Keratinocyte (primary cell): ENCODE measurements at regions not wholly inside any gene's neighbourhood (a gene's known extent, or its start where the extent isn't known, plus 50 kb on each side); places are given as distances from the start of the nearest gene placed in this dataset.

Experiments used
- DNase-seq: peaks from one replicate; pipeline ENCODE4 v3.0.0-alpha.2; 2011; ENCODE audit warnings: low read depth, missing footprints, low spot score
- FAIRE-seq: peaks from 2 replicates; lab custom pipeline; 2011; peaks lifted over from hg19 to GRCh38; lab: Jason Lieb, UNC
- H2AFZ ChIP-seq: 2 replicates; pipeline ENCODE4 v1.6.0; 2012; ENCODE audit warnings: low read length, control low read depth, inconsistent platforms; ENCODE audit not compliant: control insufficient read depth
- H3K27ac ChIP-seq: 2 replicates; pipeline ENCODE4 v1.5.1; 2011; ENCODE audit warnings: low read length; ENCODE audit not compliant: control insufficient read depth, insufficient read depth
- H3K27me3 ChIP-seq: 3 replicates; pipeline ENCODE4 v1.6.0; 2011; ENCODE audit warnings: low read length; ENCODE audit not compliant: control insufficient read depth, insufficient read depth; ENCODE audit errors: extremely low read depth
- H3K36me3 ChIP-seq, 2 experiments: 2 replicates in 1 of 2; 3 replicates in 1 of 2; pipeline ENCODE4 v1.5.1; 2011; ENCODE audit warnings: low read length in 2 of 2, mild to moderate bottlenecking in 1 of 2; ENCODE audit not compliant: control insufficient read depth in 2 of 2, insufficient read depth in 2 of 2; ENCODE audit errors: extremely low read depth in 1 of 2
- H3K4me1 ChIP-seq: 3 replicates; pipeline ENCODE4 v1.5.1; 2011; ENCODE audit warnings: low read length; ENCODE audit not compliant: control insufficient read depth, insufficient read depth; ENCODE audit errors: extremely low read depth
- H3K4me2 ChIP-seq: 3 replicates; pipeline ENCODE4 v1.6.0; 2011; ENCODE audit warnings: low read depth, low read length; ENCODE audit not compliant: control insufficient read depth, insufficient read depth; ENCODE audit errors: extremely low read depth
- H3K4me3 ChIP-seq, 3 experiments: fragments of 200-600 bp in 1 of 3; sonication (generic) in 1 of 3; 2 replicates in 2 of 3; 3 replicates in 1 of 3; pipeline ENCODE4 v1.5.1; 2011 to 2016; ENCODE audit warnings: low read length in 3 of 3, mild to moderate bottlenecking in 3 of 3, control low read depth in 2 of 3, inconsistent platforms in 1 of 3, low read depth in 1 of 3, mixed read lengths in 1 of 3, mixed run types in 1 of 3, moderate library complexity in 1 of 3; ENCODE audit not compliant: control insufficient read depth in 2 of 3, insufficient read depth in 2 of 3; ENCODE audit errors: extremely low read depth in 1 of 3
- H3K79me2 ChIP-seq: 2 replicates; pipeline ENCODE4 v1.6.0; 2012; ENCODE audit warnings: low read length; ENCODE audit not compliant: control insufficient read depth, insufficient read depth
- H3K9ac ChIP-seq: 3 replicates; pipeline ENCODE4 v1.6.0; 2011; ENCODE audit warnings: low read length; ENCODE audit not compliant: control insufficient read depth, insufficient read depth; ENCODE audit errors: extremely low read depth
- H3K9me1 ChIP-seq: 3 replicates; pipeline ENCODE4 v1.6.0; 2011; ENCODE audit warnings: low read length; ENCODE audit not compliant: control insufficient read depth, insufficient read depth; ENCODE audit errors: extremely low read depth
- H3K9me3 ChIP-seq: 2 replicates; pipeline ENCODE4 v1.5.1; 2012; ENCODE audit warnings: low read depth, low read length; ENCODE audit not compliant: control insufficient read depth
- H4K20me1 ChIP-seq: 3 replicates; pipeline ENCODE4 v1.6.0; 2011; ENCODE audit warnings: low read length; ENCODE audit not compliant: control insufficient read depth, insufficient read depth; ENCODE audit errors: extremely low read depth
- CTCF ChIP-seq, 3 experiments: IDR thresholded peaks in 1 of 3; conservative IDR thresholded peaks in 1 of 3; optimal IDR thresholded peaks in 1 of 3; 2 replicates in 2 of 3; 3 replicates in 1 of 3; pipeline versions ENCODE3 to v1.5.1; 2011; ENCODE audit warnings: low read length in 3 of 3, mild to moderate bottlenecking in 3 of 3, moderate library complexity in 2 of 3, control low read depth in 1 of 3, inconsistent platforms in 1 of 3; ENCODE audit not compliant: insufficient read depth in 2 of 3; ENCODE audit errors: extremely low read depth in 1 of 3
- EZH2 ChIP-seq: IDR thresholded peaks from one replicate; pipeline ENCODE4 v1.6.1; 2012; ENCODE audit warnings: inconsistent platforms, mild to moderate bottlenecking, low read length, moderate library complexity
- dilution Hi-C: fragments of 300-500 bp; cut with MboI; formaldehyde crosslinking; loops from one replicate; pipeline ENCODE4 v1.7.0; 2020; ENCODE audit warnings: low sequenced_read_pairs; ENCODE audit not compliant: extremely low pct_ligation_motif_present

- TF ChIP-seq EZH2, result no peak
- peak; percentile 43 to 48 (median 46) for TF ChIP-seq CTCF (optimal IDR thresholded peaks at IDR 0.05 in 1 of 3, IDR thresholded peaks at IDR 0.05 in 1 of 3, conservative IDR thresholded peaks at IDR 0.05 in 1 of 3; ENCODE audit: extremely low read depth in 1 of 3, insufficient read depth in 2 of 3, low read length in 3 of 3)
- Histone ChIP-seq H3K4me2 (no peak overlapping the region), H4K20me1 (no peaks in the 10 kb centered on the region), H3K79me2 (no peaks in the 10 kb centered on the region), H3K36me3 (no peaks in the 10 kb centered on the region), H3K4me3 (no peak overlapping the region), H3K9ac (no peak overlapping the region), H3K9me1 (no peaks in the 10 kb centered on the region), H3K9me3 (no peaks in the 10 kb centered on the region), H3K27ac (no peak overlapping the region), H3K4me1 (no peaks in the 10 kb centered on the region), H2AFZ (no peak overlapping the region), H3K27me3 (no peaks in the 10 kb centered on the region)
- FAIRE-seq, result no peak
- dilution Hi-C loops, result no loop called here
- peak; percentile 2 for DNase-seq
Observed at GRCh38 chr10:78520737-78521430, 487.2 kb downstream of the RPS24 start.

- DNase-seq (no peak), FAIRE-seq (no peak)
- no peaks in the 10 kb centered on the region for H3K9me1 ChIP-seq
Observed at GRCh38 chr10:78523453-78523852, 489.8 kb downstream of the RPS24 start.

More at GRCh38 chr10:78523453-78523852, 489.8 kb downstream of the RPS24 start:
- no peak for TF ChIP-seq CTCF (optimal IDR thresholded peaks at IDR 0.05 in 1 of 3, IDR thresholded peaks at IDR 0.05 in 1 of 3, conservative IDR thresholded peaks at IDR 0.05 in 1 of 3; ENCODE audit: extremely low read depth in 1 of 3, insufficient read depth in 2 of 3, low read length in 3 of 3)
- no peak for TF ChIP-seq EZH2
- dilution Hi-C loops, result no loop called here
- H3K4me2 ChIP-seq, result no peak overlapping the region
- H3K9ac ChIP-seq, result no peak overlapping the region
- no peak overlapping the region for H3K27ac ChIP-seq
- H3K27me3 ChIP-seq, result no peaks in the 10 kb centered on the region
- H2AFZ ChIP-seq, result no peak overlapping the region
- no peaks in the 10 kb centered on the region for H4K20me1 ChIP-seq
- H3K36me3 ChIP-seq, result no peaks in the 10 kb centered on the region
- H3K9me3 ChIP-seq, result no peaks in the 10 kb centered on the region
- H3K4me3 ChIP-seq, result no peak overlapping the region
- H3K79me2 ChIP-seq, result no peaks in the 10 kb centered on the region
- H3K4me1 ChIP-seq, result no peaks in the 10 kb centered on the region
